Cardiac muscle cell (in vitro differentiated cells and primary cell): ENCODE measurements at regions not wholly inside any gene's neighbourhood (a gene's known extent, or its start where the extent isn't known, plus 50 kb on each side); places are given as distances from the start of the nearest gene placed in this dataset.

Experiments
- DNase-seq, 2 donors: peaks; one replicate each; pipeline versions ENCODE4 v3.0.0 to v3.0.0-alpha.2; 2010 to 2017; ENCODE audit warnings: low read depth in 1 of 2, low spot score in 1 of 2
- H3K27ac ChIP-seq: fragments of 200-600 bp; sonication (generic); 2 replicates; pipeline ENCODE4 v1.5.1; 2016
- H3K27me3 ChIP-seq: fragments of 200-600 bp; sonication (generic); 2 replicates; pipeline ENCODE4 v1.6.0; 2016; ENCODE audit warnings: control low read depth
- H3K36me3 ChIP-seq: fragments of 200-600 bp; sonication (generic); 2 replicates; pipeline ENCODE4 v1.5.1; 2016; ENCODE audit warnings: control low read depth
- H3K4me1 ChIP-seq: fragments of 200-600 bp; sonication (generic); 2 replicates; pipeline ENCODE4 v1.8.1; 2017; ENCODE audit warnings: low read depth, mild to moderate bottlenecking, mixed run types
- H3K4me3 ChIP-seq: fragments of 200-600 bp; sonication (generic); 2 replicates; pipeline ENCODE4 v1.5.1; 2016; ENCODE audit warnings: mild to moderate bottlenecking
- H3K9me3 ChIP-seq: fragments of 200-600 bp; sonication (generic); 2 replicates; pipeline ENCODE4 v1.5.1; 2017; ENCODE audit warnings: low read depth, mild to moderate bottlenecking, control low read depth
- TF ChIP-seq, protein P1 (sequence below): IDR thresholded peaks from 2 replicates; pipeline ENCODE4 v1.5.1; 2012; ENCODE audit warnings: low read depth, mild to moderate bottlenecking, low read length

DNA sequence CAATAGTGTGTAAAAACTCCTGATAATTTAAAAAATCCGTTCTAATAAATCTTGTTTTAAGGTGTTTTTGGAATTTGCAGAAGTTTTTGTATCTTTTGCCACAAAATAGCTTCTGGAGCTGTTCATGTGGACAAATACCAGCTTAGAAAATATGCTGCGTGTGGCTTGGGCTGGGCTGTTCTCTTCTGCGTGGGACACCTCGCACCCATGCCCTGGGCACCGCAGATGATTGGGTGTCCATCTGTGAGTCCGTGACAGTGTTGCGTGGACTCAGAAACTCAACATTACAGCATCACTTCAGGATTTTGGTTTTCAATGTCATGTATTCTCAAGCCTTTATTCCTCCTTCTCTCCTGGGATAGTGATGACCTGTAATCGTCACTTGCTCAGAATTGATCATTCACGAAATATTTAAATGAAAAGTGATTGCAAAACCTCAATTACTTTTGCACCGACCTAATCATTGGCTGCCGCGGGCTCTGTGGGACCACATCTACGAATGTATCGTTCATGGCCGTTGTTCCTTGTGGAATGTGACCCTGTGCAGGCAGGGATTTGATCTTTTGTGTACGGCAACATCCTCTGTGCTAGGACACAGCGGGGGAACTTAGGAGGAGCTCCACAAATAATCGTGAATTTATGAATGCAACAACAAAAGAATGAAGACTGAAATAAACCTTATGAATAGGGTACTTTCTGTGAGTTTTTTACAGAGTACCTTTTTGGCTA lies 210.3 kb upstream of the FOXF1 start:
- Histone ChIP-seq H3K9me3 (no peaks in the 10 kb centered on the region), H3K4me1 (peaks cover 37% of the 10 kb centered on the region), H3K27me3 (no peaks in the 10 kb centered on the region), H3K4me3 (no peak overlapping the region), H3K27ac (peak overlapping the region; percentile 7), H3K36me3 (no peaks in the 10 kb centered on the region)
- DNase-seq = no peak
- TF ChIP-seq, protein P1, sequence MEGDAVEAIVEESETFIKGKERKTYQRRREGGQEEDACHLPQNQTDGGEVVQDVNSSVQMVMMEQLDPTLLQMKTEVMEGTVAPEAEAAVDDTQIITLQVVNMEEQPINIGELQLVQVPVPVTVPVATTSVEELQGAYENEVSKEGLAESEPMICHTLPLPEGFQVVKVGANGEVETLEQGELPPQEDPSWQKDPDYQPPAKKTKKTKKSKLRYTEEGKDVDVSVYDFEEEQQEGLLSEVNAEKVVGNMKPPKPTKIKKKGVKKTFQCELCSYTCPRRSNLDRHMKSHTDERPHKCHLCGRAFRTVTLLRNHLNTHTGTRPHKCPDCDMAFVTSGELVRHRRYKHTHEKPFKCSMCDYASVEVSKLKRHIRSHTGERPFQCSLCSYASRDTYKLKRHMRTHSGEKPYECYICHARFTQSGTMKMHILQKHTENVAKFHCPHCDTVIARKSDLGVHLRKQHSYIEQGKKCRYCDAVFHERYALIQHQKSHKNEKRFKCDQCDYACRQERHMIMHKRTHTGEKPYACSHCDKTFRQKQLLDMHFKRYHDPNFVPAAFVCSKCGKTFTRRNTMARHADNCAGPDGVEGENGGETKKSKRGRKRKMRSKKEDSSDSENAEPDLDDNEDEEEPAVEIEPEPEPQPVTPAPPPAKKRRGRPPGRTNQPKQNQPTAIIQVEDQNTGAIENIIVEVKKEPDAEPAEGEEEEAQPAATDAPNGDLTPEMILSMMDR = no peak

DNA sequence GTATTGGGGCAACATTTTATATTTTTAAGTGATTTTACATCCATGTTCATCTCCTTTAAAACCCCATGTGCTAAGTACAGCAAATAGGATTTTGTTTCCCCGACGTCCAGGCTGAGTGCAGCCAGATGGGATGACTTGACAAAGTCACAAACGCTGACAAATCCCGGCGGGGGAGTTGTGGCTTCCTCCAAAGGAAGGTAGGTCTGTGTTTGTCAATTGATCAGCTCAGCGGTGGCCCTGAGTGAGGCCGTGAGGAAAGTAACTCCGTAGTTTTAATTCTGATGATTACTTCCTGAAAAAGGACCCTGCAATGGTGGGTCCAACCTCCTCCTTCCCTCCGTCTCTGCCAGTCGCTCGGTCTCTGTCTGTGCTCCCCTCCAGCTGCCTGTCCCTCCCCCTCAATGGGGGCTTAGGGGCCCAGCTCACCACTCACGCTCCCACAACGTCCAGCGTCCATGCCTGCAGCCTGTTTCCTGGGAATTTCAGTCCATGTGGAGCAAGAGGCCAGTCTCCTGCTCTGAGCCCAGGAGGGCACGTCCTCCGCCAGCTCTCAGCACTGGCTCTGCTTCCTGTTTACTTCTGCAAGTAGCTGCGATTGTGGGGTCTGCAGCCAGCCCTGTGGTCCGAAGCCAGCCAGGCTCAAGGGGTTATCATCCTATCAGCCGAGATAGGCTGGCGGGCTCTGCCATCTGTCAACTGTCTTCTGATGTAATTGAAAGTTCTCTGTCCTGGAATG lies 209.4 kb upstream of the FOXF1 start:
- Histone ChIP-seq H3K9me3 (no peaks in the 10 kb centered on the region), H3K36me3 (no peaks in the 10 kb centered on the region), H3K4me1 (peaks cover 37% of the 10 kb centered on the region), H3K4me3 (peak overlapping the region; percentile 4), H3K27me3 (no peaks in the 10 kb centered on the region), H3K27ac (peak overlapping the region; percentile 91)
- TF ChIP-seq, protein P1 = no peak
- peak in 1 of 2 donors; percentile 66 for DNase-seq

DNA sequence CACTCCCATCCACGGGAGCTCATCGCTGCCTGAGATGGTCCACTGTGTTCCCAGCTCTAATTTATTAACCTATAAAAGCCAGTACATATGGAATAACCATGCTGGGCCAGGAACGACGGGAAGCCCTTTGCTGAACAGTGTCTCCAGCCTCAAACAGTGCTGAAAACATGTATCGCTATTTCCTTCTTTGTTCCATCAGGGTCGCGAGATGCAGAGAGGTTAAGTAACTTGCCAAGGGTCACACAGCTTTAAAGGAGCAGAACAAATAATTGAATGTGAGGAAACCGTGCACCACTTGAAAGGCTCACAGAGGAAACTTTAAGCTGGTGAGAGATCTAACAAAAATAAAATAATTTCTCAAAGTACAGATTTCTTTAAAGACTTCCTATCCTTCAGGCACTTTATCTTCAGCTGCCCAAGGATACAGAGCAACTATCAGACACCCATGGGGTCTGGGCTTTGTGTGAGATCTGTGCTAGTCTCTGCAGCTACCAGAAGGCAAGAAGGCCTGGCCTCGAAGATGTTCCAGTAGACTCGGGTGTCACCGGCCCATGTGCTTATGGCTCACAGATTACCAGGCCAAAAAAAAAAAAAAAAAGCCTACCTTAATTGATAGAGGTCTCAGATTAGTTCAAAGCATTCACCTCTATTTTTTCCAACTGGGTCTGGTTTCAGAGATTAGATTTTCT lies 207.8 kb upstream of the FOXF1 start:
- Histone ChIP-seq H3K4me3 (no peak overlapping the region), H3K9me3 (no peaks in the 10 kb centered on the region), H3K4me1 (peaks cover 34% of the 10 kb centered on the region), H3K36me3 (no peaks in the 10 kb centered on the region), H3K27me3 (no peaks in the 10 kb centered on the region), H3K27ac (no peak overlapping the region)
- TF ChIP-seq, protein P1 = no peak
- DNase-seq = no peak

DNA sequence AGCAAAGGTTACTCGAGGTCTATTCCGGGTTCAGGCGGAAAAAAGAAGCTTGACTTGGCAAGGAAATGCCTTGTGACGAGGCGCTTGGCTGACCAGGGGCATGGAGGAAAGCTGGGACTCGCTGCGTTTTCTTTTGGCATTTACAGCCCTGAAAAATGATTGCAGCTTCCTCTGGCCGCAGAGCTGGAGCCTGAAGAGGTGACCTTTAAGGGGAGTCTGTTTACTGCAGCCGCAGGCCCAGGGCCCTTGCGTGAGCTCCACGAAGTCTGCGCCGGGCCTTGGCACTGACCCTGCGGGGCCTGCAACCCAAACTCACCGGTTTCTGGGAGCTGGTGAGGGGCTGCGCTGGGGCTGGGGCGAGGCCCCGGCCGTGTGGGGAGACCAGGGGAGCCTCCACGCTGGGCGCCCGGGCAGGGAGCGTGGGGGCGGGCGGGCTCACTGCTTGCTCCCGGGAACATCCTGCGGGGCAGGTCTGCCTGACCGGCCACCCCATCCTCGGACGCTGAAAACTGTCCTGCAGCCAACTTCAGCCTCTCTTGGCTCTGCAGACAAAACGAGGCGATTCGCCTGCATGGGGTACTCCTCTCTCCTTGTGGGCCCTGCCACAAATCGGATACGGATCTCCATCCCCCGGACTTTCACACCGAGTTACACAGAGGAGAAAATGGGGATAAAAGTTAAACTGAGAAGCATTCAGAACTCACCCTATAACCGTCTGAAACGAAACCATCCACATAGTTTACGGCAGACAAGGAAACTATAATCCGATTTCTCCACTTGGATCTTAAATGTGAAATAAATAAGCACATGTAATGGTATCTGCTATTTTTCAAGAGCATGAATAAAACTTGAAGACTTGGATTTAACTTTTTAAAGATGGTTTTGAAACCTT lies 206.3 kb upstream of the FOXF1 start:
- peaks cover 22% of the 10 kb centered on the region for H3K4me1 ChIP-seq
- no peaks in the 10 kb centered on the region for H3K36me3 ChIP-seq
- TF ChIP-seq, protein P1 = no peak
- no peak overlapping the region for H3K27ac ChIP-seq
- no peak for DNase-seq
- H3K4me3 ChIP-seq = no peak overlapping the region
- H3K27me3 ChIP-seq = no peaks in the 10 kb centered on the region
- H3K9me3 ChIP-seq = no peaks in the 10 kb centered on the region

DNA sequence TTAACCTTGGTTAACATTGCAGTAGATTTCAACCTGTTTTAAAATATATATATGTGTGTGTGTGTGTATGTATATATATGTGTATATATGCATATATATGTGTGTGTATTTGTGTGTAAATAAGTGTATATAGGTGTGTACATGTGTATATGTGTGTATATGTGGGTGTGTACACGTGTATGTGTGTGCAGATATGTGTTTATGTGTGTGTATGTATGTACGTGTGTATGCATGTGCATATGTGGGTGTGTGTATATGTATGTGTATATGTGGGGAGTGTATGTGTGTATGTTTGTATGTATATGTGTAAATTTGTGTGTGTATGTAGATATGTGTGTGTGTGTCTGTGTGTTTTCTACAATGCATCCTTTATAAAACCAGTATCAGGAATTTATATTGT lies 205.5 kb upstream of the FOXF1 start:
- TF ChIP-seq, protein P1 = no peak
- Histone ChIP-seq H3K27me3 (no peaks in the 10 kb centered on the region), H3K4me1 (peaks cover 22% of the 10 kb centered on the region), H3K4me3 (no peak overlapping the region), H3K27ac (no peak overlapping the region), H3K36me3 (no peaks in the 10 kb centered on the region), H3K9me3 (no peaks in the 10 kb centered on the region)
- DNase-seq = no peak
